HepG2 (cell line): ENCODE measurements at regions not wholly inside any gene's neighbourhood (a gene's known extent, or its start where the extent isn't known, plus 50 kb on each side); places are given as distances from the start of the nearest gene placed in this dataset.

ENCODE experiments used
- AFF4 ChIP-seq: sonication (generic); formaldehyde crosslinking; IDR thresholded peaks from 2 replicates; pipeline ENCODE4 v1.4.0; 2020; ENCODE audit warnings: missing genetic modification reagents
- BCL3 ChIP-seq: sonication (generic); formaldehyde crosslinking; IDR thresholded peaks from 2 replicates; pipeline ENCODE4 v1.5.1; 2020; ENCODE audit warnings: mild to moderate bottlenecking, missing genetic modification reagents, moderate library complexity
- BORCS8-MEF2B ChIP-seq: sonication (generic); formaldehyde crosslinking; IDR thresholded peaks from 2 replicates; pipeline ENCODE4 v1.8.0; 2022; ENCODE audit warnings: mild to moderate bottlenecking, missing genetic modification reagents
- BRCA1 ChIP-seq: sonication (generic); formaldehyde crosslinking; IDR thresholded peaks from 2 replicates; pipeline ENCODE4 v1.4.0; 2020; ENCODE audit warnings: missing genetic modification reagents
- BRD4 ChIP-seq: sonication (generic); formaldehyde crosslinking; IDR thresholded peaks from 2 replicates; pipeline ENCODE4 v1.4.0; 2020; ENCODE audit warnings: missing genetic modification reagents
- CERS6 ChIP-seq: sonication (generic); formaldehyde crosslinking; IDR thresholded peaks from 2 replicates; pipeline ENCODE4 v1.5.0; 2020; ENCODE audit warnings: missing genetic modification reagents
- CSRNP2 ChIP-seq: sonication (generic); formaldehyde crosslinking; conservative IDR thresholded peaks from 2 replicates; pipeline ENCODE4 v1.8.0; 2022; ENCODE audit warnings: low read depth, missing genetic modification reagents
- IRF9 ChIP-seq: sonication (generic); formaldehyde crosslinking; IDR thresholded peaks from 2 replicates; pipeline ENCODE4 v1.8.0; 2022; ENCODE audit warnings: missing genetic modification reagents, mild to moderate bottlenecking, borderline replicate concordance
- KLF6 ChIP-seq: IDR thresholded peaks from 2 replicates; pipeline ENCODE4 v1.8.0; 2016; ENCODE audit warnings: missing biosample characterization, missing genetic modification reagents
- MTF1 ChIP-seq: sonication (generic); formaldehyde crosslinking; IDR thresholded peaks from 2 replicates; pipeline ENCODE4 v1.5.0; 2020; ENCODE audit warnings: missing genetic modification reagents
- NAIF1 ChIP-seq: sonication (generic); formaldehyde crosslinking; IDR thresholded peaks from 2 replicates; pipeline ENCODE4 v1.5.0; 2020; ENCODE audit warnings: mild to moderate bottlenecking, missing genetic modification reagents, borderline replicate concordance
- NFYB ChIP-seq: sonication (generic); formaldehyde crosslinking; IDR thresholded peaks from 2 replicates; pipeline ENCODE4 v1.4.0; 2020; ENCODE audit warnings: missing genetic modification reagents
- PHB2 ChIP-seq: fragments of 450-650 bp; IDR thresholded peaks from 2 replicates; pipeline ENCODE4 v1.6.1; 2018; ENCODE audit not compliant: partially characterized antibody
- SP4 ChIP-seq: sonication (generic); formaldehyde crosslinking; IDR thresholded peaks from 2 replicates; pipeline ENCODE4 v1.8.1; 2023; ENCODE audit warnings: mild to moderate bottlenecking, missing genetic modification reagents
- SSRP1 ChIP-seq: IDR thresholded peaks from 2 replicates; pipeline ENCODE4 v1.6.1; 2016; ENCODE audit warnings: control low read depth
- TCF12 ChIP-seq, 2 experiments: fragments of 450-650 bp in 1 of 2; sonication (generic) in 1 of 2; formaldehyde crosslinking in 1 of 2; IDR thresholded peaks; 2 replicates each; pipeline versions ENCODE4 v1.6.1 to v1.8.0; 2017 to 2022; ENCODE audit warnings: antibody characterized with exemption in 1 of 2, mild to moderate bottlenecking in 1 of 2, missing genetic modification reagents in 1 of 2, moderate library complexity in 1 of 2
- ZNF34 ChIP-seq: sonication (generic); formaldehyde crosslinking; IDR thresholded peaks from 2 replicates; pipeline ENCODE4 v1.4.0; 2020; ENCODE audit warnings: mild to moderate bottlenecking, missing genetic modification reagents, borderline replicate concordance
- ZNF354B ChIP-seq: sonication (generic); formaldehyde crosslinking; IDR thresholded peaks from 2 replicates; pipeline ENCODE4 v1.8.0; 2022; ENCODE audit warnings: mild to moderate bottlenecking, missing genetic modification reagents
- ZNF703 ChIP-seq: sonication (generic); formaldehyde crosslinking; IDR thresholded peaks from 2 replicates; pipeline ENCODE4 v1.5.1; 2020; ENCODE audit warnings: missing genetic modification reagents, mild to moderate bottlenecking, moderate library complexity, borderline replicate concordance
- ZNF737 ChIP-seq: sonication (generic); formaldehyde crosslinking; IDR thresholded peaks from 2 replicates; pipeline ENCODE4 v1.5.0; 2020; ENCODE audit warnings: missing genetic modification reagents, mild to moderate bottlenecking, borderline replicate concordance

- TF ChIP-seq AFF4 (CRISPR knock-in tag) (no peak; the same call in 1 of the 2 replicates), MTF1 (no peak), ZNF354B (CRISPR knock-in tag) (0 out of 2 replicates have a peak, but pooled peaks have one; percentile 57), KLF6 (CRISPR knock-in tag) (peak; percentile 85), ZNF34 (CRISPR knock-in tag) (0 out of 2 replicates have a peak, but pooled peaks have one; percentile 55), NFYB (CRISPR knock-in tag) (peak; percentile 99), PHB2 (no peak), SSRP1 (CRISPR knock-in tag) (no peak), TCF12 (IDR thresholded peaks at IDR 0.05) (no peak), TCF12 (CRISPR knock-in tag; IDR thresholded peaks at IDR 0.05) (0 out of 2 replicates have a peak, but pooled peaks have one; percentile 37), BRD4 (no peak), SP4 (CRISPR knock-in tag) (peak; percentile 98), BORCS8-MEF2B (CRISPR knock-in tag) (peak; percentile 71), BRCA1 (CRISPR knock-in tag) (no peak; the same call in 1 of the 2 replicates), ZNF737 (CRISPR knock-in tag) (0 out of 2 replicates have a peak, but pooled peaks have one; percentile 42), IRF9 (peak; percentile 66; the same call in 1 of the 2 replicates), CERS6 (CRISPR knock-in tag) (no peak), CSRNP2 (CRISPR knock-in tag) (no peak), NAIF1 (peak; percentile 78; the same call in 1 of the 2 replicates), ZNF703 (CRISPR knock-in tag) (no peak), BCL3 (CRISPR knock-in tag) (peak; percentile 88; the same call in 1 of the 2 replicates)
Observed at GRCh38 chr2:41840702-41841551, 206.9 kb upstream of the PKDCC start (continued).
